ENCODE measurements at regions not wholly inside any gene's neighbourhood (a gene's known extent, or its start where the extent isn't known, plus 50 kb on each side); places are given as distances from the start of the nearest gene placed in this dataset.

DNA sequence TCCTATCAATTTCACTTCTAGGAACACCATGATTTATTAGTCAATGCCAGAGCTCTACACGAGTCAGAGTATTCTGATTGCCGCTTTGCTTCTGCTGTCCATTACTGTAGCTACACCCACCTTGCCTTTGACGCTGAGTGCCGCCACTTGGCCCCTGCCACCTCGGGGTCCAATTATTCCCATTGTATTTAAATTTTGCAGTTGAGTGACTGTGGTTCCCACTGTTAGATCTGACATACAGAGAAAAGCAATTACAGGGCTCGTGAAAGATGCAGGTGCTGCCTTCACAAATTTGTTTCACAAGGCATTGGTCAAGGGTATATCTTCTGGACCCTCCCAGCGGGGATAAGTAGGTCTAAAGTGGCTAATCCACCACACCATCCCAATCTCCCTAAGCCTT is 428.9 kb downstream of the SIPA1L2 start:
- TF ChIP-seq, protein P1, sequence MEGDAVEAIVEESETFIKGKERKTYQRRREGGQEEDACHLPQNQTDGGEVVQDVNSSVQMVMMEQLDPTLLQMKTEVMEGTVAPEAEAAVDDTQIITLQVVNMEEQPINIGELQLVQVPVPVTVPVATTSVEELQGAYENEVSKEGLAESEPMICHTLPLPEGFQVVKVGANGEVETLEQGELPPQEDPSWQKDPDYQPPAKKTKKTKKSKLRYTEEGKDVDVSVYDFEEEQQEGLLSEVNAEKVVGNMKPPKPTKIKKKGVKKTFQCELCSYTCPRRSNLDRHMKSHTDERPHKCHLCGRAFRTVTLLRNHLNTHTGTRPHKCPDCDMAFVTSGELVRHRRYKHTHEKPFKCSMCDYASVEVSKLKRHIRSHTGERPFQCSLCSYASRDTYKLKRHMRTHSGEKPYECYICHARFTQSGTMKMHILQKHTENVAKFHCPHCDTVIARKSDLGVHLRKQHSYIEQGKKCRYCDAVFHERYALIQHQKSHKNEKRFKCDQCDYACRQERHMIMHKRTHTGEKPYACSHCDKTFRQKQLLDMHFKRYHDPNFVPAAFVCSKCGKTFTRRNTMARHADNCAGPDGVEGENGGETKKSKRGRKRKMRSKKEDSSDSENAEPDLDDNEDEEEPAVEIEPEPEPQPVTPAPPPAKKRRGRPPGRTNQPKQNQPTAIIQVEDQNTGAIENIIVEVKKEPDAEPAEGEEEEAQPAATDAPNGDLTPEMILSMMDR (IDR thresholded peaks at IDR 0.05; ENCODE audit: insufficient read depth, low read length), result no peak
- no peak for TF ChIP-seq POLR2AphosphoS5 (IDR thresholded peaks at IDR 0.05; ENCODE audit: low read depth)
